GM19438 (cell line): ENCODE measurements at regions not wholly inside any gene's neighbourhood (a gene's known extent, or its start where the extent isn't known, plus 50 kb on each side); places are given as distances from the start of the nearest gene placed in this dataset.
"Not testable (repeated sequence)": the region's sequence is repeated elsewhere in the genome, so short reads cannot be mapped to it uniquely, and the experiment has no call there.

ENCODE experiments used
- ATAC-seq: cut with Tn5 transposase; IDR thresholded peaks from one replicate; pipeline ENCODE4 v1.9.1; 2021; ENCODE audit warnings: low read depth; ENCODE audit not compliant: unreplicated experiment

DNA sequence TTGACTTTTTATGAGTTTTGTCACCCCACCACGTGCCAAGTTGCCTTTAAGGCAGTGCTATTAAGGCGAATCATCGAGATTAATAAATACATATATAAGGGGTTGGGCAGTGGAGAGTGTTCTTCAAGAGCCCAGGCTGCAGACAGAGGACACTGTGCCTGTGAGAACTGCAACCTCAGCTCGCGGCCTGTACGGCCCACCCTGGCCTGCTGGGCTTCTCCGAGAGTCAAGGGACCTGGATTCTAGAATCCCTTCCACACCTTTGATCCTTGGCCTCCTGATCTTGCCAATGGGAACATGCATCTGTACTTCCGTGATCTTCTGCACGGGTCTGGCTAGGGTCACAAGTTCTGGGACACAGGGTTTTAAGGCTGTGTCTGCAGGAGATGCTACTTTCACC, 54.5 kb downstream of the IRX5 start:
- no peak for ATAC-seq

DNA sequence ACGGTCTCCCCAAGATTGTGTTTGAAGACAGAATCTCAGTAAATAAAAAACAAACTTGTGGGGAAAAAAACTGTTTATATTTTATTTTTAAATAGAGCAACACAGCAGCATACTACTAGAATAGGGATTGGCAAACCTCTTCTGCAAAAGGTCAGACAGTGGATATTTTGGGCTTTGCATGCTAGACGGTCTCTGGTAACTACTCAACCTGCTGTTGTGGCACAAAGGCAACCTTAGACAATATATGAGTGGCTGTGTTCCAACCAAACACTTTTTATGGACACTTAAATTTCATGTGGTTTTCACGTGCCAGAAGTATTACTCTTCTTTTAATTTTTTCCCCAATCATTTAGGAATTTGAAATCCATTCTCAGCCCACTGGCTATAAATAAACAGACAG, 55.0 kb downstream of the IRX5 start:
- no peak for ATAC-seq

DNA sequence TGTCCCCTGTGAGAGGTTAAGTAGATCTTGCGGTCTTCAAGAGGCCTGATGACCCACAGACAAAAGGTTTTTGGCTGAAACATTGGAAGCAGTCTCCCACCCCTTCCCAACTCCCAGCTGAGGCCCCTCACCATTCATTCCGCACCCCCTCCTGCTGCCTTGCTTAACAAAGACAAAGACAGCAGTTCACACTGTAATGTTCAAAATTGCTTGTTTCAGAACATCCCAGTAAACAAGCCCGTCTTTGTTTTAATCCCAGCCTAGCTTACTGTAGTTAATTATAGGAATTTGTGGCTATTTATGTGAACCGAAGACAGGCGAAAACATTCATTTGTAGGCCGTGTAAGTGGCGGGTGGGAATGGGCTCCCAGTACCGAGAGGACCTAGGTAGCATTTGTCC, 55.7 kb downstream of the IRX5 start:
- no peak for ATAC-seq

DNA sequence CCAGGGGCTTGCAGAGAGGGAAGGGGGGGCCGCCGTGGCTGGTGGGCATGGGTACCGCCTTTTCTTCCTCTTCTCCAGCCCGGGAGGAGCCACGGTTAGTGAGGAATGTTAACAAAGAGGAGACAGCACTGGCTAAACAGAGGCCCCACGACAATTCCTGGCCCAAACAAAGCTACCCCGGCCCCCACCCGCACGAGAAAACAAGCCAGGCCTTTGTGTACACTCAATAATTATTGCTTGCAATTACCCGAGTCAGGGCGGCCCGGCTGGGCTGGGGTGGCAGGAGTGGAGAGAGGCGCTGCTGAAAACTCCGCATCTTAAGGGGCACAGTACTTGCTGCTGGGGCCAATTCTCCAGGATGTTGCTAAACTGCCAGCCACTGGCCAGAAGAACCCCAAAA, 56.4 kb downstream of the IRX5 start:
- no peak for ATAC-seq

DNA sequence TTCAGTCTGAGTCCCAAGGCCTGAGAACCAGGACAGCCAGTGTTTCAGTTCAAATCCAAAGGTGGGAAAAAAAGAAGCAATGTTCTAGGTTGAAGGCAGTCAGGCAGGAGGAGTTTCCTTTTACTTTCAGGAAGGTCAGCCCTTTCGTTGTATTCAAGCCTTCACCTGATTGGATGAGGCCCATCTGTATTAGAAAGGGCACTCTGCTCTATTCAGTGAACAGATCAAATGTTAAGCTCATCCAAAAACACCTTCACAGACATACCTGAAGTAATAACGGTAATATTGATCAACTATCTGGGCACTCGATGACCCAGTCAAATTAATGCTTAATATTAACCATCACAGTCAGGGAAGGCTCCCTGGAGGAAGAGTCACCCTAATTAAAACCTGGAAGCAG, 60.9 kb downstream of the IRX5 start:
- ATAC-seq = no peak

DNA sequence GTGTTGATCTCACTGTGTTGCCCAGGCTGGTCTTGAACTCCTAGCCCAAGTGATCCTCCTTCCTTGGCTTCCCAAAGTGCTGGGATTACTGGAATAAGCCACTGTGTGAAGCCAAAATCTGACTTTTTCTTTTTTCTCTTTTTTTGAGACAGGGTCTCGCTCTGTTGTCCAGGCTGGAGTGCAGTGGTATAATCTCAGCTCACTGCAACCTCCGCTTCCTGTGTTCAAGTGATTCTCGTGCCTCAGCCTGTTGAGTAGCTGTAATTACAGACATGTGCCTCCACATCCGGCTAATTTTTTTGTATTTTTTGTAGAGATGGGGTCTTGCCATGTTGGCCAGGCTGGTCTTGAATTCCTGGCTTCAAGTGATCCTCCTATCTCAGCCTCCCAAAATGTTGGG, 61.3 kb downstream of the IRX5 start:
- not testable (repeated sequence) for ATAC-seq

DNA sequence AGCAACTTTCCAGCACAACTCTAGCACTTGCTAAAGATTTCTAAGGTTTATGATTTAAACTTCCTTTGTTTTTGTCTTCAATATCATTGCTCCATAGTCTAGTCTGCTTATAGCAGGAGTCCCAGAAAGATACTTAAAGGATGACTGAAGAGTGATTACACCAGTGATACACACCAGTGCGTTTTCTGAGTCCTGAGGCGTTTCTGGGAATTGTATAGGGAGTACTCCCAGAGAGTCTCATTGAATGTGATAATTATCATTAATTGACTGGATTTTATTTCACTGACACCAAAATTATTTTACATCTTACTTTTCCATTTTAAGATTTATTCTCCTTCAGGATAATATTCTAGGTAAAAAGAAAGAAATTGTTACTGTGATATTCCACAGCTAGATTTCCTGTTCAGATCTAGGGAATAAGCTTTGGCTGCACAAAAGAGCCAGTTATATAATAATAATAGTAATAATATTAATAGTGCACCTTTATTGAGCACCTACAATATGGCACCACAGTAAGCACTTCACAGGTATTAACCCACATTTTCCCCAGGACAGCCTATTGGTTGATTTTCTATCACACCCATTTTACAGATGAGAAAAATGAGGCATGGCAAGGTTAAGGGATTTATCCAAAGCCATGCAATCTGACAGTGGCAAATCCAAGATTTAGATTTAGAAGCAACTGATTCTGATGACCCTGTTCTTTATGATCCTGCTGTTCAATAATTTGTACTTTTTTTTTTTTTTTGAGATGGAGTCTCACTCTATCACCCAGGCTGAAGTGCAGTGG, 62.6 kb downstream of the IRX5 start:
- ATAC-seq = no peak

DNA sequence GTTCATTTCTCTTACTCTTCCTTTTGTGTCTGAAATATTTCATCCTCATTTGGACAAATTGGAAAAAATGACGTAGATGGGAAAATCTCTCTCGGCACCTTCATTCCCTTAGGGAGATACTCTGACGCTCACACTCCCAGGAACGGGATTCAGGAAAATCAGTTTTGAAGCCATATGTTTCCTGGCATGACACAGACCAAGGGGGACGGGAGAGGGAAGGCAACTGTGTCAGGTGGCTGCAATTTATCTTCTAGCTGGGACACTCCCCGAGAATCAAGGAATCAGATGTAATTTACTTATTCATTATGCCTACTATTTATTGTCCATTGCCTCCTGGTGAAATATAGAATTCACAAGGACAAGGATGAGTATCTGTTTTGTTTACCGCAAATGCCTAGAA, 65.5 kb downstream of the IRX5 start:
- ATAC-seq = no peak

DNA sequence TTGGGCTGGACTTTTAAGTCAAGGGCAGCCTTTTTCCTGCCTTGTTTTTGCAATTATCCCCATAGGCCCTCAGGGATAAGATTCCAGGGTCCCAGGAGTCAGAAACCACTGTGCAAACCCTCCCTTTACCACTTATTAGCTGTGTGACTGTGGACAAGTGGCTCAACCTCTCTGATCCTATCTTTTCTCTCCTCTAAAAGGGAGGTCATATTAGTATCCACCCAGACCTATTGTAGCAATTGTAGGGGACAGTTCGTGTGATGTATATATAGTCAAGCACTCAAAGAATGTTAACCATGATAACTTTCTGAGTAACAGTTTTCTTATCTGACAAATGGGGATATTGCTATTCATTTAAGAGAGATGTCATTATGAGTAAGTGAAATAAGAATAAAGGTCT, 68.2 kb downstream of the IRX5 start:
- no peak for ATAC-seq

DNA sequence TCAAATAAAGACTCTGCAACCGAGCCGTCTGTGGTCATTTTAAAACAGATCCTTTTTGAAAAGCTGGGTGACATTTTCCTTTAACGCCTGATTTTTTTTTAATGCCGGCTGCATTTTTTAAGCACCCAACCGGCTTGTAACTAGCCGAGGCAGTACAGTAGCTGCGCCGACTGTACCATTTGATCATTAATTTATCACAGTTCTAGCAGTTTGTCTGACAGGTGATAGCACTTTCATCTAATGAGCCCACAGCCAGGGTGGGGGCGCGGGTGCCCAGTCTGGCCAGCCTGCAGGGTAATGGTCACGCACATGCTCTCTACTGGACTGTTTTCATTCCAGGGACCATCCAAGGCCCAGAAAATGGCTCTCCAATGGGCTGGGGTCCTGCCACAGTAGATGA, 68.8 kb downstream of the IRX5 start:
- no peak for ATAC-seq

DNA sequence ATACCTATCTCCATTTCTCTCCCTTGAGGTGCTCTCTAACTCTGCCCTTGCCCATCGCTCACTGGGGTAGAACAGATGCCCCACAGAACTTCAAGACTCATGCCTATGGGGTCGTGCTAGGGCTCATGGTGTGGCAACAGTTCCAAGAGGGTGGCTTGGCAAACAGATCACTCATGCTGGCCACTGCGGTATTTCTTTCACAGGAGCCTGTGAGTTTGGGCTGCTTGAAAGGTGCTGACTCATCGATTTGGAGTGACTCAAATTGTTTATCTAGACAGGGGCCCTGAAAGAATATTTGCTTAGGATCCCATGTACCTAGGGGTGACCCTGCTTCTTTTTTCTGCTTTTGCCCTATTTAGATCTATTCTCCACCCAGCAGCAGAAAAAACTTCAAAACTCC, 69.9 kb downstream of the IRX5 start:
- ATAC-seq = no peak

DNA sequence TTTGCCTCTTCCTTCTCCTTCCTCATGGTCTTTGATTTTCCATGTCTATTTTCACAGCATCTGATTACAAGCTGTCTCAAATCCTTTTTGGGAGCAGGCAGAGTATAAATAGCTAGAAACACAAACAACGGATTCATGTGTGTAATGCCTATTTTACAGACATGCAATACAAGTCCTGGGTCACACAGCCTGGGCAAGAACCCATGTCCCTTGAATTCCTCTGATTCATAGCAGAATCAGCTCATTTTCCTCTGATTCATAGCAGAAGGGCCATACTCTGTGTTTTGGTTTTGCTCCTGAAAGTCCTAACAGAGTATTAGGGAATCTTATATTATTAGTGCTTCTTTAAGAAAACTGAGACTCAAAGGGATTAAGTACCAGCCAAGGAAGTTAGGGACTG, 71.3 kb downstream of the IRX5 start:
- no peak for ATAC-seq

DNA sequence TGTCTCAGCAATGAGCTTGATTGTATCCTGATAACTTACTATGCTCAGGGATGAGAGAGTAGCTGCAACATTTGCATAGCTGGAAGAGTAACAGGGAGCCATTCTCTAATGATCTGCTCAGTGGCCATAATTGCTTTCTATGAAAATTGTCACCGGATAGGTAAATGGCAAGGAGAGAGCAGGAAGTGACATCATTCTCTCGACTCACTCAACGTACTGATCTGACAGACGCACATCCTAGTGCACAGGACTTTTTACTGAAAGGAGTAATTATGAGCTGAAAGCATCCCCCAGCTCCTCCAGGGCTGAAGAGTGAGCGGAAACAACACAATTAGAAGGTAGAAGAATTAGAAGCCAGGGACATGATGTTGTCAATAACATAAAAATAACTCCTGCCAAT, 71.8 kb downstream of the IRX5 start:
- ATAC-seq = no peak

DNA sequence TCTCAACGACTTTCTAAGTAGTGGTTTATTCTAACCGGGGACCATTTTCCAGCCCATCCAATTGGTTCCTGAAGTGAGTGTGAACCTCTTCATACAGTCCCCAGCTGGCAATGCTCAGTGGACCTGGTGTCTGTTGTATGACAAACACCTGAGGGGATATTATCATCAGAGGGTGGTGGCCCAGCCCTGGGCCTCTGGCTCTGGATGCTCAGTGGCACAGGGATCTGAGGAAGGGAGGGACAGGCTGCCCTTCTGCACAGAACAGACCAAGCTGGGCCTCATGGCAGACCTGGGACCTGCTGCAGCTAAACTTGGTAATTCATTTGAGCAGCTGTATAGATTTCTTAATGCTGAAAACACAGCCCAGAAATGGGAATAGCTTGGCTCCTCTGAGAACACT, 72.6 kb downstream of the IRX5 start:
- ATAC-seq = no peak

DNA sequence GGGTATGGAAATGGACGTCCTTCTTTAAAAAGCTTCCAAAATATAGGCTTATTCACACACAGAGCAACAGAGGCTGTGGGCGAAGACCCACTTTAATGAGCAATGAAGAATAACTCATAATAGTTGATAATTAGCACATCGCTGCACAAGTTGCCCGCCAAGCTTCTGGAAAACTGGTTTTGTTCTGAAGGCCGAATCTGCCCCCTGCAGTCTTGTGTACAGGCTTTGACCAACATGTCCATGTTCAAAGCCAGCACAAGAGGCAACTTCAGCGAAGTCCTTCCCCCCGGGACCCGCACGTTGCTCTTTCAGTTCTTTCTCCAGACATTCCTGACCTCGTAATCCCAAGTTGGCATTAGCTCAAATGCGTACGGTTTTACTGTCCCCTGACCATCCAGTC, 73.3 kb downstream of the IRX5 start:
- no peak for ATAC-seq

DNA sequence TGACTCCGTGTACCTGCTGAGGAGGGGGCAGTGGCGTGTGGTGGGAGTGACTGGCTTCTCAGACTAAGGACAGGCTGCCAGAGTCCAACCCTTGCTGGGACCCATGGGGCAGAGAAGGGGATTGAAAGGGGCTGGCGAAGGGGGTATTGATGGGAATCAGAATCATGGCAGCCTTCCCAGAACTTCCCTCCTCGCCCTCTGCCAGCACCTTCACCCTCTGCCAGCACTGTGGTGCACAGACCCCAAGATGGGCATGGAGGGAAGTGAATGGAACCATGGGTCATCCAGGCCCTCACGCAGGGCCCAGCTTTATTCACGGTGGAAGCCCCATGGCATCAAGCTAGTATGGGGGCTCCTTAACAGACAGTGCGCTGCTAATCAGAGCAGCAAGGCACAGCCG, 76.8 kb downstream of the IRX5 start:
- no peak for ATAC-seq

DNA sequence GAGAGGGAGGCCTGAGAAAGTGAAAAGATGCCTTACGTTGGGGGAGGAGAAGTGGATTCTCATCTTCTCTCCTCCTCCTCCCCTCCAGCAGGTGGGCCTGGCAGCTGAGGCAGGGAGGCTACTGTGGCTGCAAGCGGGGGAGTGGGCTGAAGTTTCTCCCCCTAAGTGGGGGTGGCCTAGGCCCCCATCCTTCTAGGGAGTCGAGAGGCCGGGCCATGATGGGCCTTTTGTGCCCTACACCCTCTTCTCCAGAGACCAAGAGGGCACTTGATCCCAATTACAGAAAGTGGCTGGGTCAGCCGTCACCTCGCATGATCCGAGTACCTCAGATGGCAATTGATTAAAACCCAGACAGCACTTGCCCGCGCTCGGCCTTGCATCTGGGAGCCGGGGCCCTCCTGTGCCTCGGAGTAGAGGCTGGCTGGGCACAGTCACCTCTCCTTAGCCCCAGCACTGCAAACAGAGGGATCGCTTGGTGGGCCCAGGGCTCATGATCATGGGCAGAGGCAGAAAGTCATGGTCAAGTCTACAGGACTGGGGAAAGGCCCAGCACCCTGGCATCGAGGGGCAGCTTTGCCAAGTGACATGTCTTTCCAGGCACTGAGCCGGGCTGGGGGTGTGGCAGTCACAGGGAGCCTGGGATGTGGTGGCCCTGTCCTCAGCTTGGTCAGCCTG, 78.3 kb downstream of the IRX5 start:
- ATAC-seq = no peak

DNA sequence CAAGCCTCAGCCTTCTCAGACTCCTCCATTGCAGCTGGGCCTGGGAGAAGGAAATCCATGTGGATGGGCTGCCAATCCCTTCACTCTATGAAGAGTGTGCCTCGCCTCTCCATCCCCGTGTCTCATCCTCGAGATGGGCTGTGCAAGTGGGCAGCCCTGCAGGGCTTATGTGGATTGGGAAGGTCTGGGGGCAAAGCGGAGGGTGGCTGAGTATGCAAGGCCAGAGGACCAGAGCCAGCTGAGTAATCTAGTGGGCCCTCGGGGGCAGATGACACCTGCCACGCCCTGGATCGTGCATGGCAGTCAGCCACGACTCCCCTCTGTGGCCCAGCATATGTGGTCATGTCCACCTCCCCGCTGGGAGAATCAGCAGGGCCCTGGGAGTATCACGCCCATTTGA, 78.9 kb downstream of the IRX5 start:
- no peak for ATAC-seq

DNA sequence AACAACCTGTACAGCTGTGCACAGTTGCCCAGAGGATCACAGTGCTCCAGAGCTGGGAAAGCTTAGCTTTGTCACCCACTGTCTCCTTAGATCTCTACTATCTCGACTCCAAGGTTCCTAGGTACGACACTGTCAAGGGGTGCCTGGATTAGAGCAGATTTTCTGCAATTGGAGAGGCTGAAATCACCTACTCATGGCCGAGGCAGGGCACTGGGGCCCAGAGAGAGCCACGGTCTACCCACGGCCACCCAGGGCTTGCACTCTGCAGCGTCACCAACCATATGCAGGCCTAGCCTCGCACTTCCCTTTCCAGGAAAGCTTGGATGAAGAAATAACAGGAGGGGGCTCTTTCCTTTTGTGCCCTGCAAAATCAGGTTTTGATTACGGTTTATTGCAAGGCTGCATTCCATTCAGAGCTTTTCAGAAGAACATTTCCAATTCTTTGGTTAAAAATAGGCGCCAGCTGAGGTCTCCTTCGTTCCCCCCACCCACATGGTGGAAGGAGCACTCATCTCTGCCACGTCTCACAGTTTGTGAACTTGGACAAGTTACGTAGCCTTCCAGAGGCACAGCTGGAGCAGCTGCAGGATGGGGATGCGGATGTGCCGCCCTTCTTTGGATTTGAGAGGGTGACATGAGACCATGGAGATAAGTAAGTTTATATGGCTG, 80.0 kb downstream of the IRX5 start:
- ATAC-seq = no peak

DNA sequence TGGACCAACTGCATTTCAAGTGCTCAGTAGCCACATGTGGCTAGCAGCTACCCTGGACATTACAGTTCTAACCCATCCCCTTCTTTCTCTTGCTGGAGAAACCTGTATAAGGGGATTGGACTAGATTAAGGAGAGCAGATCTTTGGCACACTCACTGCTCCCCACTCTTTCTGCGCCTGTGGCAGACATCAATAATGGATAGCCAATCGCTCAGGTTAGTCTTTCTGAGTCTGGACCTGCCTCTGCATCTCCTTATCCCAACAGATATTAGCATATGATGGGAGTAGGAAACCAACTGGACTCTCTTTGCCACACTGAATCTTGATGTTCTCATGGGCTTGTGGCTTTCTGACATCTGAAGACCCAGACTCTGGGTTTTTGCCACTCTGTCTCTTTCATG, 81.7 kb downstream of the IRX5 start:
- no peak for ATAC-seq

DNA sequence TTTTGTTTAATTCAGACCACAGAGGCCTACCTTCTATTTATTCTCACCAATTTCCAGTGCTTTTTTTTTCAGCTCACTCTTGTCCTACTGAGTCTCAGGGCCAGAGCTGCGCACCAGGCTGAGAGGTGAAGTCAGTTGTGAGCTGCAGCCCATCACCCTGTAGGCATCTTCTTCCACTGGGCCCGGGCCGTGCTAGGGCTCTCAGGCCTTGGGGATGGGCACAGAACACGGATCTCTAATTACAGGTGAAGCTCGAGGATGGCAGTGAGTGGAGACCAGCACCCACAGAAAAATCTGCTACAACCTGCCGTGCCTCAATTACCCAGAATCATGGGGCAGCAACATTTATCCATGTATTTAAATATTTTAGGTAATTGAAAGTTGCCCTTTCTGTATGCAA, 82.1 kb downstream of the IRX5 start:
- ATAC-seq = no peak

DNA sequence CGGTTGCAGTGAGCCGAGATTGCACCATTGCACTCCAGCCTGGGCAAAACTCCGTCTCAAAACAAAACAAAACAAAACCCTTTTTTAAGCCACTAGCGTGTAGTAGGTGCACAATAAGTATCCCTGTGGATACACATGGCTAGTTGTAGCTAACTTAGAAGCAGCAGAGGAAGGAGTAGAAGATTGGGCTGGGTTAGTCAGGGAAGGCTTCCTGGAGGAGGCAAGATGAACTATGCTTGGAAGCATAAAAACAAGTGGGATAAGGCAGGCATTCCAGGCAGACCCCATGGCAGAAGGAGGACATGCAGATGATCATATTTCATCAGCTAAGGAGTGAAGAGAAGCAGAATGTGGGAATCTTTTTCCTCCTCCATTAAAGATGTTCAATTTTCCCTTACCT, 83.4 kb downstream of the IRX5 start:
- no peak for ATAC-seq
